ENCODE measurements at regions not wholly inside any gene's neighbourhood (a gene's known extent, or its start where the extent isn't known, plus 50 kb on each side); places are given as distances from the start of the nearest gene placed in this dataset.

- TF ChIP-seq EZH2phosphoT487 (conservative IDR thresholded peaks at IDR 0.05; ENCODE audit: low read length) (no peak), CTCF (IDR thresholded peaks at IDR 0.05; ENCODE audit: insufficient read depth, low read length, poor library complexity, severe bottlenecking) (no peak)
These were observed 238.9 kb upstream of the GBE1 start for GRCh38 chr3:82000350-82000749.

Measured in SU-DHL-6 (cell line).